Lung (tissue), 11 donors: ENCODE measurements at regions not wholly inside any gene's neighbourhood (a gene's known extent, or its start where the extent isn't known, plus 50 kb on each side); places are given as distances from the start of the nearest gene placed in this dataset.

Experiments used
- ATAC-seq: fragments of 200-7000 bp; cut with Tn5 transposase; one replicate; pipeline ENCODE4 v1.9.1; 2020; ENCODE audit warnings: moderate number of reproducible peaks; ENCODE audit not compliant: insufficient read depth, low FRiP score
- DNase-seq, 3 donors: peaks; one replicate each; pipeline ENCODE4 v3.0.0-alpha.2; 2013 to 2017
- H3K27ac ChIP-seq, 2 donors: one replicate each; pipeline ENCODE4 v1.5.1; 2013; ENCODE audit warnings: mild to moderate bottlenecking in 2 of 2, moderate library complexity in 2 of 2, control low read depth in 1 of 2, inconsistent platforms in 1 of 2, low read depth in 1 of 2, low read length in 1 of 2
- H3K27me3 ChIP-seq, 3 donors: one replicate each; pipeline ENCODE4 v1.5.1; 2013; ENCODE audit warnings: low read length in 2 of 3; ENCODE audit not compliant: control insufficient read depth in 3 of 3, insufficient read depth in 3 of 3
- H3K36me3 ChIP-seq, 4 donors: one replicate each; pipeline ENCODE4 v1.5.1; 2013; ENCODE audit warnings: low read length in 4 of 4, mild to moderate bottlenecking in 1 of 4, moderate library complexity in 1 of 4; ENCODE audit not compliant: control insufficient read depth in 4 of 4, insufficient read depth in 4 of 4
- H3K4me1 ChIP-seq, 5 donors: one replicate each; pipeline ENCODE4 v1.5.1; 2013; ENCODE audit warnings: low read length in 5 of 5, mild to moderate bottlenecking in 2 of 5, moderate library complexity in 1 of 5; ENCODE audit not compliant: control insufficient read depth in 5 of 5, insufficient read depth in 5 of 5
- H3K4me3 ChIP-seq: one replicate; pipeline ENCODE4 v1.5.1; 2013; ENCODE audit warnings: mild to moderate bottlenecking, control low read depth, moderate library complexity
- H3K9ac ChIP-seq, 2 donors: one replicate each; pipeline ENCODE4 v1.5.1; 2013; ENCODE audit warnings: low read length in 2 of 2, control low read depth in 1 of 2; ENCODE audit not compliant: insufficient read depth in 1 of 2
- H3K9me3 ChIP-seq, 4 donors: one replicate each; pipeline ENCODE4 v1.5.1; 2013; ENCODE audit warnings: low read length in 3 of 4, mild to moderate bottlenecking in 1 of 4, moderate library complexity in 1 of 4; ENCODE audit not compliant: control insufficient read depth in 4 of 4, insufficient read depth in 3 of 4
- CTCF ChIP-seq: IDR thresholded peaks from 2 replicates; pipeline ENCODE4 v1.5.1; 2012; ENCODE audit warnings: mild to moderate bottlenecking; ENCODE audit errors: control extremely low read depth, extremely low read depth
- WGBS, 2 donors: extraction: QIAGEN DNeasy Blood & Tissue Kit; methylation state at CpG; one replicate each; pipeline ENCODE4 v1.1.7; 2013; 5-methylcytosine and 5-hydroxymethylcytosine counted together
- donor health status: control.
- donor health status: control.
- donor health status: Bipolar disorder and iron deficiency.
- donor health status: healthy.
- donor health status: DM: yes; HTN: yes; CAD: no.

GRCh38 chr2:194721227-194721626 lies 935.8 kb upstream of the SLC39A10 start:
- WGBS, 2 donors = 82 to 87% methylated on average over 3 of the region's 3 CpGs

GRCh38 chr2:194720462-194720861 lies 936.6 kb upstream of the SLC39A10 start:
- H3K27ac ChIP-seq = no peak overlapping the region
- H3K9ac ChIP-seq = no peak overlapping the region
- no peak for TF ChIP-seq CTCF
- H3K4me3 ChIP-seq = no peak overlapping the region
- H3K4me1 ChIP-seq = no peaks in the 10 kb centered on the region
- H3K9me3 ChIP-seq = peaks cover 0 to 1% (median 0%) of the 10 kb centered on the region in 4 donors
- no peaks in the 10 kb centered on the region for H3K36me3 ChIP-seq
- WGBS, 2 donors = 82 to 92% methylated on average over 2 of the region's 2 CpGs
- ATAC-seq (no peak), DNase-seq (no peak)
- H3K27me3 ChIP-seq = no peaks in the 10 kb centered on the region

More at GRCh38 chr2:194721227-194721626, 935.8 kb upstream of the SLC39A10 start:
- no peaks in the 10 kb centered on the region for H3K36me3 ChIP-seq
- DNase-seq (no peak), ATAC-seq (no peak)
- no peak for TF ChIP-seq CTCF
- H3K9ac ChIP-seq = no peak overlapping the region
- H3K9me3 ChIP-seq = peaks cover 0 to 1% (median 0%) of the 10 kb centered on the region in 4 donors
- no peak overlapping the region for H3K4me3 ChIP-seq
- no peaks in the 10 kb centered on the region for H3K4me1 ChIP-seq
- no peak overlapping the region for H3K27ac ChIP-seq
- no peaks in the 10 kb centered on the region for H3K27me3 ChIP-seq

- Histone ChIP-seq H3K36me3 (no peaks in the 10 kb centered on the region), H3K9me3 (peaks cover 0 to 1% (median 0%) of the 10 kb centered on the region in 4 donors), H3K4me3 (no peak overlapping the region), H3K9ac (no peak overlapping the region), H3K27ac (no peak overlapping the region), H3K4me1 (no peaks in the 10 kb centered on the region), H3K27me3 (no peaks in the 10 kb centered on the region)
- WGBS, 2 donors = 90 to 97% methylated on average over 1 of the region's 1 CpG
- ATAC-seq (no peak), DNase-seq (no peak)
- TF ChIP-seq CTCF = no peak
These were observed 938.1 kb upstream of the SLC39A10 start for GRCh38 chr2:194718881-194719280.

- Histone ChIP-seq H3K4me1 (no peaks in the 10 kb centered on the region), H3K4me3 (no peak overlapping the region), H3K36me3 (no peaks in the 10 kb centered on the region), H3K9me3 (no peaks in the 10 kb centered on the region), H3K27ac (no peak overlapping the region), H3K27me3 (no peaks in the 10 kb centered on the region), H3K9ac (no peak overlapping the region)
- no peak for TF ChIP-seq CTCF
- DNase-seq = no peak
- 89 to 92% methylated on average over 1 of the region's 1 CpG for WGBS, 2 donors
- no peak for ATAC-seq
These were observed 942.5 kb upstream of the SLC39A10 start for GRCh38 chr2:194714541-194714940.
